ENCODE measurements at regions not wholly inside any gene's neighbourhood (a gene's known extent, or its start where the extent isn't known, plus 50 kb on each side); places are given as distances from the start of the nearest gene placed in this dataset.
"Not testable (repeated sequence)": the region's sequence is repeated elsewhere in the genome, so short reads cannot be mapped to it uniquely, and the experiment has no call there.

GRCh38 chr5:173395257-173395932 is 67.2 kb upstream of the STC2 start:
- H3K27ac ChIP-seq: peak overlapping the region in 2 of 21 experiments; percentile 34 to 52

GRCh38 chr5:173394701-173395100 is 66.5 kb upstream of the STC2 start:
- Histone ChIP-seq H3K4me3 (no peak overlapping the region), H3K27ac (no peak overlapping the region)

More at GRCh38 chr5:173395257-173395932, 67.2 kb upstream of the STC2 start:
- no peak overlapping the region for H3K4me3 ChIP-seq

- no peak overlapping the region for H3K4me3 ChIP-seq
- no peak overlapping the region for H3K27ac ChIP-seq
Measured at GRCh38 chr5:173392172-173392571, 64.0 kb upstream of the STC2 start.

- H3K27ac ChIP-seq: no peak overlapping the region
- H3K4me3 ChIP-seq: no peak overlapping the region
Measured at GRCh38 chr5:173391031-173391430, 62.8 kb upstream of the STC2 start.

GRCh38 chr5:173387293-173387692 is 59.1 kb upstream of the STC2 start:
- H3K27ac ChIP-seq, H3K4me3 ChIP-seq: not testable (repeated sequence)

- Histone ChIP-seq H3K27ac (no peak overlapping the region), H3K4me3 (no peak overlapping the region)
Measured at GRCh38 chr5:173385832-173386360, 57.7 kb upstream of the STC2 start.

- H3K27ac ChIP-seq: no peak overlapping the region
Measured at GRCh38 chr5:173383711-173384110, 55.5 kb upstream of the STC2 start.

GRCh38 chr5:173378727-173379126 is 50.5 kb upstream of the STC2 start:
- no peak overlapping the region for H3K4me3 ChIP-seq
- no peak overlapping the region for H3K27ac ChIP-seq

More at GRCh38 chr5:173383711-173384110, 55.5 kb upstream of the STC2 start:
- H3K4me3 ChIP-seq: no peak overlapping the region
